ENCODE measurements at regions not wholly inside any gene's neighbourhood (a gene's known extent, or its start where the extent isn't known, plus 50 kb on each side); places are given as distances from the start of the nearest gene placed in this dataset.

- ATAC-seq (ENCODE audit: low read depth) (no peak), DNase-seq (no peak)
- H3K9me3 Mint-ChIP-seq: no peaks in the 10 kb centered on the region
- no peaks in the 10 kb centered on the region for H3K4me1 Mint-ChIP-seq
- TF ChIP-seq CTCF (IDR thresholded peaks at IDR 0.05): no peak
- intact Hi-C loops (cut with micrococcal nuclease): no loop called here
- no peak overlapping the region for H3K4me3 Mint-ChIP-seq
- H3K27me3 Mint-ChIP-seq: no peaks in the 10 kb centered on the region
- H3K36me3 Mint-ChIP-seq (ENCODE audit: low read depth): no peaks in the 10 kb centered on the region
- H3K27ac Mint-ChIP-seq: no peak overlapping the region
- CTCF ChIA-PET: no interaction called here
- POLR2A ChIA-PET: no interaction called here
Measured at GRCh38 chr1:187226396-187226795, 397.6 kb downstream of the PLA2G4A start.

GRCh38 chr1:187228790-187229189 is 400.0 kb downstream of the PLA2G4A start:
- intact Hi-C loops (cut with micrococcal nuclease): no loop called here
- H3K27me3 Mint-ChIP-seq: no peaks in the 10 kb centered on the region
- POLR2A ChIA-PET: no interaction called here

GRCh38 chr1:187229496-187229895 is 400.7 kb downstream of the PLA2G4A start:
- Mint-ChIP-seq H3K36me3 (ENCODE audit: low read depth) (no peaks in the 10 kb centered on the region), H3K4me1 (no peaks in the 10 kb centered on the region), H3K27me3 (no peaks in the 10 kb centered on the region), H3K27ac (no peak overlapping the region), H3K4me3 (no peak overlapping the region), H3K9me3 (no peaks in the 10 kb centered on the region)
- ChIA-PET POLR2A (no interaction called here), CTCF (no interaction called here)
- ATAC-seq (ENCODE audit: low read depth) (no peak), DNase-seq (no peak)
- intact Hi-C loops (cut with micrococcal nuclease): no loop called here
- no peak for TF ChIP-seq CTCF (IDR thresholded peaks at IDR 0.05)

More at GRCh38 chr1:187228790-187229189, 400.0 kb downstream of the PLA2G4A start:
- H3K4me1 Mint-ChIP-seq: no peaks in the 10 kb centered on the region
- H3K36me3 Mint-ChIP-seq (ENCODE audit: low read depth): no peaks in the 10 kb centered on the region
- TF ChIP-seq CTCF (IDR thresholded peaks at IDR 0.05): no peak
- H3K4me3 Mint-ChIP-seq: no peak overlapping the region
- no peak for ATAC-seq (ENCODE audit: low read depth)
- no peaks in the 10 kb centered on the region for H3K9me3 Mint-ChIP-seq
- no peak for DNase-seq
- CTCF ChIA-PET: no interaction called here
- H3K27ac Mint-ChIP-seq: no peak overlapping the region

- H3K27ac Mint-ChIP-seq: no peak overlapping the region
- intact Hi-C loops (cut with micrococcal nuclease): no loop called here
- no peaks in the 10 kb centered on the region for H3K36me3 Mint-ChIP-seq (ENCODE audit: low read depth)
- ATAC-seq (ENCODE audit: low read depth) (no peak), DNase-seq (no peak)
- TF ChIP-seq CTCF (IDR thresholded peaks at IDR 0.05): no peak
- H3K27me3 Mint-ChIP-seq: no peaks in the 10 kb centered on the region
- CTCF ChIA-PET: no interaction called here
- no peak overlapping the region for H3K4me3 Mint-ChIP-seq
- no peaks in the 10 kb centered on the region for H3K4me1 Mint-ChIP-seq
- POLR2A ChIA-PET: no interaction called here
- no peaks in the 10 kb centered on the region for H3K9me3 Mint-ChIP-seq
Measured at GRCh38 chr1:187234706-187235105, 406.0 kb downstream of the PLA2G4A start.

- ChIA-PET CTCF (no interaction called here), POLR2A (no interaction called here)
- Mint-ChIP-seq H3K4me1 (no peaks in the 10 kb centered on the region), H3K27ac (no peak overlapping the region), H3K27me3 (no peaks in the 10 kb centered on the region), H3K36me3 (ENCODE audit: low read depth) (no peaks in the 10 kb centered on the region), H3K4me3 (no peak overlapping the region), H3K9me3 (no peaks in the 10 kb centered on the region)
- ATAC-seq (ENCODE audit: low read depth): no peak
- DNase-seq: no peak
- no peak for TF ChIP-seq CTCF (IDR thresholded peaks at IDR 0.05)
- intact Hi-C loops (cut with micrococcal nuclease): no loop called here
Measured at GRCh38 chr1:187236199-187236598, 407.4 kb downstream of the PLA2G4A start.

All from activated B cell treated with CpG ODN at 0.5 μM for 24 hours (primary cell).